C4-2B (cell line): ENCODE measurements at regions not wholly inside any gene's neighbourhood (a gene's known extent, or its start where the extent isn't known, plus 50 kb on each side); places are given as distances from the start of the nearest gene placed in this dataset.

Source experiments
- H3K27ac ChIP-seq: fragments of 450-650 bp; 2 replicates; pipeline ENCODE4 v1.5.1; 2017
- CTCF ChIP-seq: fragments of 450-650 bp; conservative IDR thresholded peaks from 2 replicates; pipeline ENCODE4 v1.5.1; 2017; ENCODE audit warnings: mild to moderate bottlenecking
- ZFX ChIP-seq: fragments of 450-650 bp; IDR thresholded peaks from 2 replicates; pipeline ENCODE4 v1.6.1; 2017

DNA sequence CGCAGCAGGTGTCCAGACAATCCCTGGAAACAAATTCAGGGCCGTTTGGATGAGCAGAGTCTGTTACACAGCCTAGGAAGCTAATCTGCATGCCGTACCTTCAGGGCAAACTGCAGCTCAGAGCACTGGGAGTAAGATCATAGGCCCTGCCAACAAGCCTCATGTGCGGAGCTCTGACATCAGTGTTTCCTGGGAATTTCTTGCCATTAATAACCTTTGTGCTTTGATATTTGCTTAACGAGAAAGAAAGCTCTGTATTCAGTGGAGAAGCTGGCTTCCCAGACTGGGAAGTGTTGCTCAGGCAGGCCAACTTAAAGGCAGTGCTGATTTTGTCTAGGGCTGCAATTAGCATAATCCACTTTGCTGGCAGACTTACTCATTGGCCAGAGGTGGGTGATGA lies 116.1 kb upstream of the KLHL25 start:
- TF ChIP-seq ZFX (no peak), CTCF (no peak)
- peak overlapping the region; percentile 88 for H3K27ac ChIP-seq

DNA sequence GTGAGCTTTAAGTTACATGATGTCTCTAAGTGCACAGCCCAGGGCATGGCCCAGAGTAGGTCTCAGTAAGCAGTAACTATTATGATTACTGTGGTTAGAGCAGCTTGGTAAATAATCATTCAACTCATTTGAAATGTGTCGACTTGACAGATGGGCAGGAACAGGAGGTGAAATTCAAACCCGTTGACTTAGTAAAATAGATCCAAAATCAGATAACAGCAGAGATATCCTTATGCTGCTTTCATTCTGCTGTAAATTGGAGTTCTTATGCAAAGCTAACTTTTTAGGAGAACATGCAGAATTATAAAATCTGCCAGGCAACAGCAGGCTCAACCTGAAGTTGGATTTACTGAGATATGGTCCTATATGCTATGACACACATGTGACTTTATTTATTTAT lies 118.7 kb upstream of the KLHL25 start:
- no peak for TF ChIP-seq ZFX
- no peak for TF ChIP-seq CTCF

DNA sequence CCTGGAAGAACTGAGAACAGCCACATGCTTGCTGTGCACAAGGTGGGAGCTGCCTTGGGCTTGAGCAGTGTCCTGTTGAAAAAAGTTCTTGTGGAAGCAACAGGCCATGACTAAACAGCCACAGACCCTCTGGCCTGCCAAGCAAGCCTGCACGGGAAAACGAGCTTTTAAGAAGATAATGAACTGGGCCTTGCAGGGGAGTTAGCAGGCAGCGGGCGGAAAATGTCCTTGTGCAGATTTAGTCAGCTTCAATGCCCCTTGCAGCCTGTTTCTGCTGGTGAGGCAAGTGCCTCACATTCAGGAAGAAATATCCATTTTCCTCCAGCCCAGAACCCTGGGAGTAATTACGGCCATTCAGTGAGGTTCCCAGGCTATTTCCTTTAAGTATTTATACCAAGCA lies 126.2 kb upstream of the KLHL25 start:
- no peak overlapping the region for H3K27ac ChIP-seq
- TF ChIP-seq ZFX (no peak), CTCF (no peak)

More for the DNA sequence above, 118.7 kb upstream of the KLHL25 start:
- no peak overlapping the region for H3K27ac ChIP-seq

- no peak overlapping the region for H3K27ac ChIP-seq
- TF ChIP-seq ZFX = no peak
- no peak for TF ChIP-seq CTCF
These were observed 129.4 kb upstream of the KLHL25 start for GRCh38 chr15:85924088-85924487.

- TF ChIP-seq ZFX = no peak
- no peak for TF ChIP-seq CTCF
- peak overlapping the region; percentile 14; the same call in 1 of the 2 replicates for H3K27ac ChIP-seq
These were observed 131.0 kb upstream of the KLHL25 start for GRCh38 chr15:85925649-85926237.

DNA sequence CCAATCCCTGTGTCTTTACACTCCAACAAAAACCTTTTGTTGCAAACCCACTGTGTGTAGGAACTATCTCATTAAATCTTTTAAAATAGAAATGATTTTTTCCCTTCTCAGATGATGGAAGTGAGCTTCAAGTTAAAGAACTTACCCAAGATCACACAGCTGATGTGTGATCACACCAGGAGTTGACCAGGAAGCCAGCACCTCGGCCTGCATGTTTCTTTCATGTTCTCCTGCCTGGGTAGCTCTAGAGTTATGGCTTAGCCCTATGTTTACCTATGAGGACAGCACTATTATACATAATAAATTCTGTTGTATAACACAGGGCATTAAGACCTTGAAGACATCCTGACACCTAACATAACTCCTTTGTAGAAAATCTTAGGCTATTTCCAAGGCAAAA lies 132.1 kb upstream of the KLHL25 start:
- TF ChIP-seq ZFX (no peak), CTCF (no peak)
- H3K27ac ChIP-seq = no peak overlapping the region

DNA sequence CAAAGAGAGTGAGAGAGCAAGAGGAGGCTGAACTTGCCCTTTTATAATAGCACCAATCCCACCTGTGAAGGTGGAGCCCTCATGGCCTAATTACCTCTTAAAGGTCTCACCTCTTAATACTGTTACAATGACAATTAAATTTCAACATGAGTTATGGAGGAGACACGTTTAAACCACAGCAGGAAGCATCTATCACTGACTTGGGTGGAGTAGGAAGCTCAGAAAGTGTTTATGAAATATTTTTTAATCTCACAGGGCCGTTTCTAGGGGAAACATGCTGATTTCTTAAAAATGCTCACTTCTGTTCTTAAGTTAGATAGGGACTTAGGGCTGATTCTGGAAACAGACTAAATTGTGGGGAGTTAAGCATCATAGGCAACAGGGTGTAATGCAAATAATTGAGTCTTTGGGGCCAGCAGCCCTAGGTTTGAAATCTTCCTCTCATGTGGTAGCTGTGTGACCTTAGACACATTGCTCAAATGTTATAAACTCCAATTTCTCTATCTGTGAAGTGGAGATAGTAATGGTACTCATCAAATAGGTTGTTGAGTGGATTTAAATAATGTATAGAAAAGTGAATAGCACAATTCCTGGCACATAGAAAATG lies 133.3 kb upstream of the KLHL25 start:
- H3K27ac ChIP-seq = no peak overlapping the region
- no peak for TF ChIP-seq ZFX
- no peak for TF ChIP-seq CTCF
